ENCODE measurements at regions not wholly inside any gene's neighbourhood (a gene's known extent, or its start where the extent isn't known, plus 50 kb on each side); places are given as distances from the start of the nearest gene placed in this dataset.
A peak's percentile ranks its signal among the peaks of the same experiment; 100 is the strongest.

DNA sequence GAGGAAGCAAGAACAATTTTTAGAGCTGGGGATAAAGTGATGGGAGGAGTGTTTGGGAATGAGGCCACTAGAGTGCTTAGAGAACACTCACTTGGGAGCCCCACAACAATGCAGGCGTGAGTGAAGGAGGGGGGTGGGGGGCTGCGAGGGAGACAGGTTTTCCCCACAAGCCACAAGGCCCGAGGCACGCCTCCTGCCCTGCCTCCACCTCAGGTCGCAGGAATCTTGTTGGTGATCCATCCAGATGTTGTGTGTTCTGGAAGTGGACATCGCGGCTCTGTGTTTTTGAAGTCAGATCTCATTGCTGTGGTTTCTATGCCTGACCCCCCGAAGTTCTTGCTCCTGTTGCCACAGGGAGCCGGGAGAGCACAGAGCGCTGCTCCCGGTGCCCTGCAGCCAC lies 178.0 kb upstream of the BMPER start:
- no peak for DNase-seq (ENCODE audit: low spot score)

DNA sequence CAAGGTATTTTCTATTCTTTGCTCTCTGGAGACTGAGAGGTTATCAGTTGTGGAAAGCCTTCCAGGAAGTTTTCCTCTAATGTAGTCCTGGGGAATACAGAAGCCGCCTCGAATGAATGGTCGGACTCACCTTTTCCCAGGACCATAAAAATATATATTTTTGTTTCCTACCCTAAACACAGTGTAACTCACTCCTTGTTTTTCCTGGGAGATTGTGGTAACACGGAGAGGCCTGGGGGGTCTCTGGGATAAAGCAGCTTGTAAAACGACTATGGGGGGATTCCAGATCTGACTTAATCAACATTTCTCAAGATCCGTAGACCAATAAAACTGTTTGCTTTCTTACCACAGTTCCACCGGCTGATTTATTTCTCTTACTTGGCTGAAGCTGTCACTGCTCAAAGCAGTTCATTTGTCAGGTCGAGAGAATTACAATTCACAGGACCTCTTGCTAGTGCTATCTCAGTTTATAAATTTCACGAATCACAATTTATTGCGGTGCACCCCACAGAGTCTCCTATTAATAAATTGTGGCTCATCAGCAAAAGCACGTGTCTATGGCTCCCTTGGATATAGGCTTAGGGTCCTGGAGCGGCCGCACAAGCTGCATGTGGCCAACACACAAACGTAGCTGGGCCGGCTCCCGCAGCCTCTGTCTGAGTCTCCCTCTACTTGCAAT lies 176.3 kb upstream of the BMPER start:
- no peak for DNase-seq (ENCODE audit: low spot score)

DNA sequence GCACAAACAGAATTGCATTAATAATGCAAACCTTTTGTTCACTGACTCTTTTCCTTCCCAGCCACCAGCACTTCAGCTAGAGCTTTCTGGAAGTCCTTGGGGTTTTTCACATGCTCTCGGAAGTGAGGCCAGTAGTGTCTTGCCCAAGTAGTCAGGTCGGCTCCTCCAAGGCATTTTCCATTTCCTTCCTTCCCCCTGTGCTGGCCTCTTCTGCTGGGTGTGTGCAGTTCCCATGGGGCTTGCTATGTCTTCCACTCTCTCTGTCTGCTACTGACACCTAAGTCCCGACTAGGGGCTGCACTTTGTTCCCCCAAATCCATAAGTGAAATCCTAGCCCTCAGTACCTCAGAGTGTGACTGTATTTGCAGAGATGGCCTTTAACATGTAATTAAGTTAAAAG lies 175.6 kb upstream of the BMPER start:
- DNase-seq (ENCODE audit: low spot score), result no peak

DNA sequence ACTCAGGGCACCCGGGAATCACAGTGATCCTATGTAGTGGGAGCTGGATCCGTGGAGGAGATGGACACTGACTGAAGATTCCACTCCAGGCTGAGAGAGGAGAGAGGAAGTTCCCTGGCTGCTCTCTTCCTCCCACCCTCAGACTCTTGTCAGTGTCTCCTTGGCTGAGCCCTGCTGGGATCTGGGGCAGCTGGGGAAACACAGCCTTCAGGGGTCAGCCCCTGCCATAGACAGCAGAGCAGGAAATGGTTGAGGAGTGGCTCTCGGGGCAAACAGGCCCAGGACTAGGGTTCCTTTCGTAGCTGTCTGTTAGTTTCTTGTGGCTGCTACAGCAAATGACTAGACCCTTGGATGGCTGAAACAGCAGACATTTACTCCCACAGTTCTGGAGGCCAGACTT lies 174.4 kb upstream of the BMPER start:
- no peak for DNase-seq (ENCODE audit: low spot score)

DNA sequence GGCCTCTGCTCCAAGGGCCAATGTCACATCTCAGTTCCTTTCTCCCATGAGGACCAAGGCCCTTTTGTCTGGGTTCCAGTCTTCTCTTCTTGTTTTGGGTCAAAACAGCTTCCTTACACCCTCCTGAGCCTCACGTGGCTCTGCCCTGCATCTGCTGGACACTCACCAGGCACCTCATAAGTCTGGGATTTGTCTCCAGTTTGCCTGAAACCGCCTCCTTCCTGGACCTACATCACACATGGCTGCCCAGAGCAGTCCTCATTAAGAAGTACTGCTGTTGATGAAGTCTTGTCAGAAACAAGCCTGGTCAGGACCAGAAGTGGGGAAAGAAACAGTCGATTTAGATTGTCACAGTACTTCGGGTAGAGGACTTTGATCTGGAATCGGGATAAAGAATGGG lies 173.4 kb upstream of the BMPER start:
- DNase-seq (ENCODE audit: low spot score), result no peak

DNA sequence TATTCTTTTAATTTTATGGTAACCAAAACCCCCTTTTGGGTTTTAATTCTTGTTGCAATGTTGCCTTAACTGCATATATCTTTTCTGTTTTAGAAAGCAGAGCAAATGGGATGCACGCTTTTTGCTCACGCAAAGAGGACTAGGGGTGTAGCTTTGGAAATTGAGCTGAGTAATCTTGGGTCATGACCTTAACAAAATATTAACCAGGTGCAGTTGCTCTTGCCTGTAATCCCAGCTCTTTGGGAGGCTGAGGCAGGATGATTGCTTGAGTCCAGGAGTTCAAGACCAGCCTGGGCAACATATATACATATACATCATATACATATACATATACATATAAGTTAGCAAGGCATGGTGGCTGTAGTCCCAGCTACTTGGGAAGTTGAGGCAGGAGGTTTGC lies 172.9 kb upstream of the BMPER start:
- DNase-seq (ENCODE audit: low spot score), result no peak

DNA sequence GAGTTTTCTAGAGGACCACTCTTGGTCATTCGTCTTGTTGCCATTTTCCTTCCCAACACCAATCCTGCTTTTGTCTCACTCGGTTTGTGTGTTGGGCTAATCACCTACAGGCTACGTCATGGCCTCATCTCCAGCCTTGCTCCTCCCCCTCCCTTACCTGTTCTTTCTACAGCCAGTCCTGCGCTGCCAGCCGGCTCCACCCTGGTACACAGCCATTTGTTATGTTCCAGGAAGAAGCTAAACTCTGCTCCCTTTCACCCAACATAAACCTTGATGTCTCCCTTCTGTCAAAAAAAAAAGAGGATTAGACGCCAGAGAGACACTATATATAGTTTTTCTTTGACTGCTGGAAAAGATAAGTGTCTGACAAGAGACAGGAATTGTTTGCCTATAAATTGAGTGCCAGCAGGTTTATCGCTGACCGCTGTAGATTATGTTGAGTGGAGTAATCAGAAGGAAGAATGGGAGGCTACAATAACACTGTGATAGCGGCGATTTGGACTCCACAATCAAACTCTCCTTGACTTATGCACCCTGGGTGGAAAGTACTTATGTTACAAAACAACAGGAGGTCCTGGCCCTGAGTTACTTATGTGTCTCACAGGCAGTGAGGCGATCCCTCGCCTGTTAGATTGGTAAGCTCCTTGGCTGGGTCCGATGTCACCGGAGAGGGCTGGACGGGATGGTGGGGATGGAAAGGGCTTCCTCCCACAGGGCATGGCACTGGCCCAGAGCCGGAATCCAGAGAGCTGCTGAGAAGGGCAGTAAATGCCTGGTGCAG lies 171.3 kb upstream of the BMPER start:
- no peak for DNase-seq (ENCODE audit: low spot score)

DNA sequence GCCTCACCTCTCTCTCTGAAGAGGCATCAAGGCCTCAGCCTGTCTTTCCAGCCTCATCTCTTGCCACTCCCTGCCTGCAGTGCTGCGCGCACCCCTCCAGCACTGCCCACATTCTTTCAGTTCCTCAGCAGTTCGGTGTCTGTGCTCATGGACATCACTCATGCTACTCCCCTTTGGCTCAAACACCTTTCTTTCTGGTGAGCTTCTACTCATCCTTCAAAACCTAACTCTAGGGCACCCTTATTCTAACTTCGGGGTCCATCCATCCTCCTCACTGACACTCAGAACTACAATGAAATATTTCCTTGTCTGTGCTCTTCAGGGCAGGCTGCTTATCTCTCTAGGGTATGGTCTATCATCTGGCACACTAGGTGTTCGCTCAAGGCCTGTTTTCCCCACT lies 169.9 kb upstream of the BMPER start:
- DNase-seq (ENCODE audit: low spot score), result no peak

DNA sequence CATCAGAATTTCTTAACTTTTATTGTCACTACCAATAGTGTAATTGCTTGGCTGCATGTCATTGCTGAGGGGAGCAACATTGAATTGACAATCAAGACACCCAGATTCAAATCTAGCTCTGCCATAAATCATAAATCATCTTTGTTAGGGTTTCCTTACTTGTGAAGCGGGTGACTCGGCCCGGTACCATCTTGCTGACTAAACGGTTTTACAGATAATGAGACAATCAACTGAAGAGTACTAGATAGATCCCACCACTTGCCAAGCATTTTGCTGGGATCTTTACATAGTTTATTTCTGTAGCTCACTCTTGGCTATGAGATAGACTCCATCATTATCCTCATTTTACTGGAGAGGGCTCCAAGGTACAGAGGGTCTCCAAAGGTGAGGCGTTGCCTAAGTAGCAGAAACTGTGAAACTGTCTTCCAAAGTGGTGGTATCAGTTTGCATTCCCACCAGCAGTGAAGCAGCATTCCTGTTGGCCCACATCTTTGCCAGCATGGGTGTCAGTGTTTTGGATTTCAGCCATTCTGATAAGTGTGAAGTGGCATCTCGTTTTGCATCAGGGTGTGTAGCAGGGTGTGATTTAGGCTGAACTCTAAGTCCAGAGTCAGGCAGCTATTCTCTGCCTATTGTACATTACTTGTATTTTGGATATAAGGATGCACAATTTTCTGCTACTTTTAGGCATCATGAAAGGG lies 168.7 kb upstream of the BMPER start:
- DNase-seq (ENCODE audit: low spot score), result no peak

DNA sequence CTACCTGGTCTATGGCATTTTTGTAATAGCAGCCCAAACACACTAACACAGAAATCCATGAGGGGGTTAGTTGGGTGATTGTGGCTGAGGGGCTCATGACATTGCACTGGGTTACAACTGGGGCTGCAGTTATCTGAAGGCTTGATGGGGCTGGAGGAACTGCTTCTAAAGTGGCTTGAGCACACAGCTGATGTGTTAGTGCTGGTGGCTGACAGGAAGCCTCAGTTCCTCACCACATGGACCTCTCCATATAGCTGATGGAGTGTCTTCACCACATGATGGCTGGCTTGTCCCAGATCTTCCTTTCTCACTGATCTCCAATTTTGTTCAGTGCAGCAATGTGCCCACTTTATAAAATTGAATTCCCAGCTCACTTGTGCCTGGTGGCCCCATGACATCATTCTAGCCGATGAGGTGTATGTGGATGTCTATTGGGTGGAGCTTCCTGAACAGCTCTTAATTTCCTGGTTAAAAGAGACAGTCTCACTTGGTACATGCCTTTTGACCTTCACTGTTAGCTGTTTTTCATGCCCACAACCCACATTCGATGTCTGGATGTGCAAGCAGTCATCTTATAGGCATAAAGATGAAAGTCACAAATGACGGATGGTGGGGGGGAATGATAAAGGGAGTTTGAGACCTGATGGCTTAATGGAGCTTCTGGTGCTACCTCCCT lies 166.9 kb upstream of the BMPER start:
- DNase-seq (ENCODE audit: low spot score), result no peak

DNA sequence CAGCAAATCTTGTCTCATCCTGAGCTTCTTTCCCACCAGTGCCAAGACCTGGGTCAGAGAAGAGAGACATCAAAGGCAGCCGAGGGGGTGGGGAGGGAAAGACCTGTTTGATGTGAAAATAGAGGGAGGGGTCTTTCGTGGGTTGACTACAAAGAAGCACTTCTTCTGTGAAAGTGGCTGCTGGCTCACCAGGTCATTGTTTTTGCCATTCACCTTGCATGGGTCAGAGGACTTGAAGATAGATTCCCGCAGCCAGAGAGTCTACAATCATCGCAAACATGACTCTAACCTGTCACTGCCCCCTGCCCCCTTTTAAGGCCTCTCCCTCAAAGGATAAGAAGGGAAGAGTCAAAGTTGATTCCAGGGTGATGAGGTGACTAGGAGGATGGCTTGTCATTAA lies 166.1 kb upstream of the BMPER start:
- no peak for DNase-seq (ENCODE audit: low spot score)

DNA sequence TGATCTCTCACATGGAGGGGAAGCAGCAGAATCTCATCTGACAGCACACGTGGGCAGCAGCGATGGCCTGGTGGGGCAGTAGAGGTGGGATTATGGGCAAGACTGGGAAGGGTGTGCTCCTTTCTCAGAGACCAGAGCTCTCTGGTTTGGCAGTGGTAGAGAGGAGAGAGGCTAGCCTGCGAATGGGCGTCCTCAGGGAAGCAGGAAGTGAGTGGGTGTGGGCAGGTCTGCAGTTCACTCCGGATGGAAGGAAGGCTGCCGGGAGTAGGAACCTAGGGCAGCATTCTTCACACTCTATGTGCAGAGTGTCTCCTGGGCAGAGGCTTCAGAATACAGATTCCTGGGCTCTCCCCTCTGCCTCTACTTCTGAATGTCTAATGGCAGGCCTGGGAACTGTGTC lies 162.8 kb upstream of the BMPER start:
- DNase-seq (ENCODE audit: low spot score), result no peak

DNA sequence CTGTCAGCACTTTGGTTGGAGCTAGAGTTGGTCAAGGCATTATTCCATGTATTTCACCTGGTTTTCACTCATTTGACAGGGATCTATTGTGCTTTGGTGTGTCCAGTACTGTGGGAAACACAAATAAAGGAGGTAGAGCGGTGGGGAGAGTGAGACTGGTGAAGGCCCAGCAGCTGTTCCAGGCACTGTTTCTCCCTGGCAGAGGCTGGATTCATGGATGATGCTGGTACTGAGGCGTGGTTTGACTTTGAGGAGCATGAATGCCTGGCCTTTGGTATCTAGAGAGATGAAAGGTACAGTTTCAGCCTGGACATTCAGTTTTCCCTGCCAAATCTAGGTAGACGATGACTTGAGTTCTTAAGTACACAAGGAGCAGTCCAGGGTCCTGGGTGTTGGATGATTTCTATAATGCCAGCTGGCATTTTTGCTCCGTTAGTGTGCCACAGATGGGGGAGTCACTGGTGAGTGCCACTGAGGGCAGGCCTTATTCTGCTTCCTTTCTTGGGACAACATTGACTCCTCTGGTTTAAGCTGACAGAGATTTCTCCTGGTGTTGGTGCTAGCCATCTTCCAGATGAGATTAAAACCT lies 162.2 kb upstream of the BMPER start:
- no peak for DNase-seq (ENCODE audit: low spot score)

DNA sequence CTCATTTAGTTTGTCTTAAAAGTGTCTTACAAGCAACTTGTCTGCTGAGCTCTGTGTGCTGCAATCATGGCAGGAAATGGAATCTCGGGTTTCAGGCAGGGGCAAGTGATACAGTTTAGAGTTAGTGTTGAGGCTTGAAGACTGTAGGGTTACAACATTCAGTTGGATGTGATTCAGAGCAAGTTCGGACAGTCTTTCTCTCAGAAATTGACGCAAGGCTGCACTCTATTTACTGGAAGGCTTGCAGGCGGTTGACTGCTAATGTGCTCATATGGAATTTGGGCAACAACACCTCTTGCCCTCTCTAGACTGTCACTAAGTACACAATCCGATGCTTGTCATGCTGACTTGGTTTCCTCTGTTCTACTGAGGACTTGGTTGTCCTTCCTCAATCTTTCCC lies 161.7 kb upstream of the BMPER start:
- no peak for DNase-seq (ENCODE audit: low spot score)

DNA sequence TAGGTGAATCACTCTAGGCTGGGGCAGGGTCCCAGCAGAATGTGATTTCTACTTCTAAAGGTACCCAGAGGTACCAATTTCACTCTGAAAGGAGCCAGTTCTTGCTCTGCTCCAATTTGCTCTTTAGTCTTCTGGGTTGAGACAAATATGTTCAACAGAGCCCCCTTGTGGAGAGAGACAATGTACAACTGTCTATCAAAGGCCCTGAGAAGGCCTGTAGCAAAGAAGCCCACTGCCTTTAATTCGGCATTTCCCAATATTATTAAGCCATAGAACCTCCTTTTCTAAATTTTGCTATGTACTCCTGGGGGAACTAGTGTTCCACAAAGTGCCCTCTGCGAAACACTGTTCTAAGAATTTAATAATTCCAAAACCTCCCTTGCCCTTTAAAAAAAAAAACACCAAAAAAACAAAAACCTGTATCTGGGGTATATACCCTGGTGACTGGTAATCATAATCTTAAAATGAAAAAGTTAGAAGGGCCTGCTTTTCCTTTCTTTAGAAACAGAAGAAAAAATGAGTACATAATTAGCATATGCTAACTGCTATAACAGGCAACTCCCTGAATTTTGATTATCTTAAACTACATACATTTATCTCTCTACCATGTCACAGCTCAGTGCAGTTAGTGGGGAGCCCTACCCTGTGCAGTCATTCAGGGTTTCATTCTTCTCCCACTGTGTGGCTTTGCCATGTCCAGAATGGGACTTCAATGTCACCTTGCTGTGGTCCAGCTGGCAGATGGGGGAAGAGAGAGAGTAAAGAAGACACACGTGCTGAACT lies 160.9 kb upstream of the BMPER start:
- peak; percentile 4 for DNase-seq (ENCODE audit: low spot score)

DNA sequence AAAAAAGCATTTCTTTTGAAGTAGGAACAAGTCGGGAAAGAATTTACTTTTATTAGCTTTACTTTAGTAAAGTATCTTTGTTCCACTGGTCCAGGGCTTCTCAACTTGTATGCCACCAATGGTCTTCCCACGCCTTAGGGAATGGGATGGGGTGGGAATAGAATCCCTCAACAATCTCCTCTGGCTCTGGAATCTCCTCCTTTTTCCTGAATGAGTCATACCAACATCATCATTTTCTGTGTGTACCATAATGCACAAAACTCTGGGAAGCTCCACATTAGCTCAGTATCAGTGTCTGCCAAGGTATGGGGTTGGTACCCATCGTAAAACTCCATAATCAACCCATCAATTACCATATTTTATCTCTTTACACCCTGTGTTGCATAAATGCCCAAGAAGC lies 159.4 kb upstream of the BMPER start:
- DNase-seq (ENCODE audit: low spot score), result no peak

DNA sequence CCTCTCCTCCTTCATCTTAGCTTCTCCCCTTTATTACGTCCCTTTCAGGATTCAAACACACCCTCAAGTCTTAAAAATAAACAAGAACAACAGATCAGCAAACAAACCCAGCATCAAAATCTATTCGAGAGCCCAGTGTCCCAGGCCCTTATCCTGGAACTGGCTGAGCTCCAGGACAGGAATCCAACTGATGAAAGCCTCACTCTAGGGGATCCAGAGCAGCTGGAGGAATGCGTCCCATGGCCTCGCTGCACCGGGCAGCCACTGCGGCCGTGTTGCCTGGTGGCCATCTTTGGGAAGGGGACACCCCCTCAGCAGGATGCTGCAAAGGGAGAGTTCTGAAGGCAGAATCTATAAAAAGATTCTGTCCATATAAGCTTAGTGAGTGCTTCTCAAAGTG lies 156.5 kb upstream of the BMPER start:
- DNase-seq (ENCODE audit: low spot score), result no peak

DNA sequence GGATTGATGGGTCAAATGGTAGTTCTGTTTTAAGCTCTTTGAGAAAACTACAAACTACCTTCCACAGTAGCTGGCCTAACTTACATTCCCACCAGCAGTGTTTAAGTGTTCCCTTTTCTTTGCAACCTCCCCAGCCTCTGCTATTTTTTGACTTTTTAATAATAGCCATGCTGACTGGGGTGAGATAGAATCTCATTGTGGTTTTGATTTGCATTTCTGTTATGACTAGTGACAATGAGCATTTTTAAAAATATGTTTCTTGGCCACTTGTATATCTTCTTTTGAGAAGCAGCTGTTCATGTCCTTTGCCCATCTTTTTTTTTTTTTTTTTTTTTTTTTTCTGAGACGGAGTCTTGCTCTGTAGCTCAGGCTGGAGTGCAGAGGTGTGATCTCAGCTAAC lies 155.2 kb upstream of the BMPER start:
- DNase-seq (ENCODE audit: low spot score), result no peak

DNA sequence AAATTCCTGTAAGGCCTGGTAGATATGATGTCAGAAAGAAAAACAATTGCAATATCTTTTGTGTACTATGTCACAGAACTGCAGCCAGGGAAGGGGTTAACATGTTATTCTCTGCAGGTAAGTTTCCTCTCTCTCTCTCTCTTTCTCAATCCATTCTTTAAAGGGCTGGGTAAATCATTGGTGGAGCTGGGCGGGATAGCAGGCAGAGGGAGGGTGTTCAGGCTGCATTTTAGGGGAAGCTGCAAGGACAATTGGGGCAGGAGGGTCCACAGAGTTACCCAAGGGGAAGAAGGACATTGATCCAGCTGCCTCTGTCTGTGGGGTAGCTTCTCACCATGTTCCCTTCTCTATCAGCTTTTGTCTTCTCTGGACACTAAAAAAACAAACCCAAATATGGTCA lies 153.9 kb upstream of the BMPER start:
- no peak for DNase-seq (ENCODE audit: low spot score)

DNA sequence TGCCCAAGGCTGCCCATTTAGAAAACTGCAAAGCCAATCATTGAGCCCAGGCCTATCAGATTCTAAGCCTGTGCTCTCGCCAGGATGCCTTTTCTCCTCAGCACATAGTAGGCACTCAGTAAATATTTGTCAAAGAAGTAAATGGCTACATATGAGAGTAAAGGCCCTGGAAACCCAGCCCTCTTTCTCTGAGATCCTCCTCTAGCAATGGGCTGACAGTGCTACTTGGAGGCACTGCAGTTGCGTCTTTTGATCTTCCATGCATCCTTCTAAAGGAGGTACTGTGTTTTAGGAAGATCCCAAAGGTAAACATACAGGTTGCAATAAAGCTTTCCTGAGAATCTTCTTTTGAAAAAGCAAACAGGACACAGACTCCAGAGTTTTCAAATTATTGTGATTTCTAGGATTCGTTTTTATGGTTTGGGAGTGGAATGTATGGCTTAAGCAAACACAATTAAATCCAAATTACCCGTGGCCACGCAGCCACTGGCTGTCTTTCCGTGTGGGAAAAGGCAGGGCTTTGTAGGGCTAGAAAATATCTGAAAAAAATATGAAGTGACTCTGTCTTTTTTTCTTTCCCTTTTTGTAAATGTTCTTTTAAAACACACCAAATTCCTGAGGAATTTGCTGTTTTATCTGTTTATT lies 151.3 kb upstream of the BMPER start:
- no peak for DNase-seq (ENCODE audit: low spot score)

Measured in hematopoietic multipotent progenitor cell treated with erythropoietin and hydrocortisone succinate and interleukin-3 and kit ligand, for 15 days (in vitro differentiated cells).